Activated B cell treated with CpG ODN at 0.5 μM for 24 hours (primary cell): ENCODE measurements at regions not wholly inside any gene's neighbourhood (a gene's known extent, or its start where the extent isn't known, plus 50 kb on each side); places are given as distances from the start of the nearest gene placed in this dataset.

ENCODE experiments used
- ATAC-seq: fragments of 200-7000 bp; cut with Tn5 transposase; one replicate; pipeline ENCODE4 v1.10.0; 2021; ENCODE audit warnings: low read depth, mild to moderate bottlenecking, moderate library complexity
- CTCF ChIA-PET: fragments of 350-600 bp; sonication (Branson Sonifier 250); formaldehyde crosslinking; loops from one replicate; lab custom pipeline; 2021; ENCODE audit warnings: antibody characterized with exemption; lab: Charles Lee
- POLR2A ChIA-PET: fragments of 350-600 bp; sonication (Branson Sonifier 250); formaldehyde crosslinking; loops from one replicate; lab custom pipeline; 2021; ENCODE audit warnings: antibody characterized with exemption; lab: Charles Lee
- DNase-seq: peaks from one replicate; pipeline ENCODE4 v3.0.0; 2022
- H3K27ac Mint-ChIP-seq: one replicate; pipeline ENCODE4 v1.8.0; 2020; ENCODE audit warnings: mixed read lengths
- H3K27me3 Mint-ChIP-seq: one replicate; pipeline ENCODE4 v1.8.0; 2021; ENCODE audit warnings: mixed read lengths
- H3K36me3 Mint-ChIP-seq: one replicate; pipeline ENCODE4 v1.8.0; 2021; ENCODE audit warnings: low read depth, mixed read lengths
- H3K4me1 Mint-ChIP-seq: one replicate; pipeline ENCODE4 v1.8.0; 2021; ENCODE audit warnings: mixed read lengths
- H3K4me3 Mint-ChIP-seq: one replicate; pipeline ENCODE4 v1.8.0; 2020; ENCODE audit warnings: mild to moderate bottlenecking, mixed read lengths
- H3K9me3 Mint-ChIP-seq: one replicate; pipeline ENCODE4 v1.8.0; 2020; ENCODE audit warnings: mixed read lengths
- CTCF ChIP-seq: fragments of 200-600 bp; IDR thresholded peaks from one replicate; pipeline ENCODE4 v1.8.0; 2022; ENCODE audit warnings: antibody characterized with exemption, mild to moderate bottlenecking
- intact Hi-C: fragments of 100-400 bp; cut with micrococcal nuclease; formaldehyde crosslinking; loops from one replicate; pipeline ENCODE4 v1.15.1; 2024

GRCh38 chr6:4010048-4010447 is 68.9 kb downstream of the FAM217A start:
- no peak for TF ChIP-seq CTCF
- CTCF ChIA-PET = interaction anchor here (1.4 to 2.3 kb wide), 2 partner anchors 12 to 32 kb away, joined by 4 to 7 read pairs; a partner anchor contains a TSS
- POLR2A ChIA-PET = no interaction called here
- no peaks in the 10 kb centered on the region for H3K9me3 Mint-ChIP-seq
- H3K27ac Mint-ChIP-seq = no peak overlapping the region
- intact Hi-C loops = no loop called here
- DNase-seq = no peak
- H3K36me3 Mint-ChIP-seq = peaks cover 26% of the 10 kb centered on the region
- no peak for ATAC-seq
- peaks cover 29% of the 10 kb centered on the region for H3K4me1 Mint-ChIP-seq
- no peaks in the 10 kb centered on the region for H3K27me3 Mint-ChIP-seq
- H3K4me3 Mint-ChIP-seq = no peak overlapping the region

GRCh38 chr6:4010689-4011090 is 68.2 kb downstream of the FAM217A start:
- TF ChIP-seq CTCF = no peak
- ChIA-PET POLR2A (no interaction called here), CTCF (interaction anchor here (1.4 kb wide), 1 partner anchor 32 kb away, joined by 4 read pairs; no protein-coding TSS in a partner anchor)
- Mint-ChIP-seq H3K27ac (peak overlapping the region; percentile 18), H3K27me3 (no peaks in the 10 kb centered on the region), H3K4me3 (peak overlapping the region; percentile 16), H3K4me1 (peaks cover 34% of the 10 kb centered on the region), H3K36me3 (peaks cover 27% of the 10 kb centered on the region), H3K9me3 (no peaks in the 10 kb centered on the region)
- intact Hi-C loops = no loop called here
- no peak for DNase-seq
- ATAC-seq = no peak

- no peak overlapping the region for H3K4me3 Mint-ChIP-seq
- H3K9me3 Mint-ChIP-seq = no peaks in the 10 kb centered on the region
- intact Hi-C loops = no loop called here
- no peak for TF ChIP-seq CTCF
- ChIA-PET CTCF (no interaction called here), POLR2A (no interaction called here)
- ATAC-seq = no peak
- no peaks in the 10 kb centered on the region for H3K27me3 Mint-ChIP-seq
- no peak overlapping the region for H3K27ac Mint-ChIP-seq
- no peak for DNase-seq
- peaks cover 27% of the 10 kb centered on the region for H3K36me3 Mint-ChIP-seq
- peaks cover 48% of the 10 kb centered on the region for H3K4me1 Mint-ChIP-seq
These were observed 66.1 kb downstream of the FAM217A start for GRCh38 chr6:4012826-4013225.

- DNase-seq = no peak
These were observed 61.7 kb downstream of the FAM217A start for GRCh38 chr6:4017058-4017739.

More at GRCh38 chr6:4017058-4017739, 61.7 kb downstream of the FAM217A start:
- intact Hi-C loops = loop anchor here (5.0 kb wide), 1 partner anchor 85 kb away; no protein-coding TSS in a partner anchor
- H3K9me3 Mint-ChIP-seq = no peaks in the 10 kb centered on the region
- ATAC-seq = no peak
- POLR2A ChIA-PET = interaction anchor here (0.6 to 3.0 kb wide), 5 partner anchors 10 to 656 kb away, joined by 3 to 21 read pairs (median 13); partner anchors contain the start of gene ECI2
- CTCF ChIA-PET = interaction anchor here (1.2 kb wide), 1 partner anchor 39 kb away, joined by 3 read pairs; no protein-coding TSS in a partner anchor
- H3K4me1 Mint-ChIP-seq = peaks cover 63% of the 10 kb centered on the region
- peak overlapping the region; percentile 95 for H3K4me3 Mint-ChIP-seq
- no peak for TF ChIP-seq CTCF
- no peaks in the 10 kb centered on the region for H3K27me3 Mint-ChIP-seq
- peak overlapping the region; percentile 99 for H3K27ac Mint-ChIP-seq
- H3K36me3 Mint-ChIP-seq = peaks cover 37% of the 10 kb centered on the region
